ENCODE measurements at regions not wholly inside any gene's neighbourhood (a gene's known extent, or its start where the extent isn't known, plus 50 kb on each side); places are given as distances from the start of the nearest gene placed in this dataset.

- Histone ChIP-seq H3K4ac (replicated peaks; ENCODE audit: insufficient read length, low read depth, low read length) (no peak overlapping the region), H3K18ac (ENCODE audit: extremely low read depth, low read length) (no peak overlapping the region), H2AK5ac (ENCODE audit: low read depth, low read length) (no peak overlapping the region), H3K9me3 (ENCODE audit: insufficient read depth in 2 of 2, low read depth in 1 of 2, low read length in 1 of 2) (no peaks in the 10 kb centered on the region), H3K27ac (ENCODE audit: low read depth, low read length) (no peak overlapping the region), H3K56ac (replicated peaks; ENCODE audit: insufficient read length, low read depth, low read length) (no peak overlapping the region), H4K20me1 (replicated peaks in 1 of 2; ENCODE audit: control insufficient read depth in 1 of 2, insufficient read depth in 2 of 2, low read length in 2 of 2) (no peaks in the 10 kb centered on the region), H4K8ac (ENCODE audit: extremely low read depth, insufficient read depth, low read length) (no peak overlapping the region), H2BK15ac (ENCODE audit: low read length) (no peak overlapping the region), H3K9ac (replicated peaks in 1 of 4; ENCODE audit: extremely low read depth in 1 of 4, low read depth in 3 of 4, low read length in 3 of 4) (no peak overlapping the region), H2BK20ac (ENCODE audit: low read length) (no peak overlapping the region), H3K36me3 (ENCODE audit: control insufficient read depth in 2 of 4, insufficient read depth in 4 of 4, low read length in 3 of 4) (no peaks in the 10 kb centered on the region), H4K5ac (ENCODE audit: insufficient read length, low read depth, low read length) (no peak overlapping the region), H3K79me2 (ENCODE audit: control insufficient read depth in 1 of 2, insufficient read depth in 2 of 2, low read length in 2 of 2) (no peaks in the 10 kb centered on the region), H3K79me1 (ENCODE audit: low read depth, low read length) (no peaks in the 10 kb centered on the region), H2BK120ac (replicated peaks; ENCODE audit: low read depth, low read length) (no peak overlapping the region), H3K4me2 (ENCODE audit: insufficient read depth in 1 of 2, low read depth in 2 of 2, low read length in 2 of 2) (no peak overlapping the region), H3K4me1 (replicated peaks in 1 of 4; ENCODE audit: control insufficient read depth in 3 of 4, insufficient read depth in 4 of 4, low read length in 3 of 4) (peaks cover 0 to 20% (median 13%) of the 10 kb centered on the region in 4 experiments; a peak in 6 of 7 replicates), H2BK12ac (ENCODE audit: low read depth, low read length) (no peak overlapping the region), H3K14ac (ENCODE audit: insufficient read length) (no peak overlapping the region), H3K23ac (ENCODE audit: insufficient read length) (no peak overlapping the region), H4K91ac (replicated peaks; ENCODE audit: insufficient read length, low read length) (no peak overlapping the region), H3K23me2 (ENCODE audit: low read depth, low read length) (no peaks in the 10 kb centered on the region), H2BK5ac (ENCODE audit: low read depth, low read length) (no peak overlapping the region), H2AFZ (ENCODE audit: low read length) (no peak overlapping the region), H3K4me3 (ENCODE audit: extremely low read depth in 1 of 4, insufficient read depth in 2 of 4, low read depth in 3 of 4, low read length in 4 of 4) (no peak overlapping the region), H3K27me3 (replicated peaks in 1 of 4; ENCODE audit: control insufficient read depth in 3 of 4, extremely low read depth in 1 of 4, insufficient read depth in 3 of 4, low read length in 3 of 4) (no peaks in the 10 kb centered on the region)
- no peak for DNase-seq (ENCODE audit: low read depth in 1 of 2, low spot score in 2 of 2)
- ChIA-PET POLR2A (ENCODE audit: partially characterized antibody) (no interaction called here), CTCF (ENCODE audit: partially characterized antibody) (interaction anchor here (0.8 kb wide), 1 partner anchor 192 kb away, joined by 3 read pairs; no protein-coding TSS in a partner anchor)
- FAIRE-seq: no peak
- TF ChIP-seq CBX8 (IDR thresholded peaks at IDR 0.05; ENCODE audit: borderline replicate concordance, low read depth, low read length) (no peak), SP4 (IDR thresholded peaks at IDR 0.05; ENCODE audit: low read length) (no peak), BACH1 (IDR thresholded peaks at IDR 0.05; ENCODE audit: low read length) (no peak), TEAD4 (IDR thresholded peaks at IDR 0.05; ENCODE audit: low read depth, low read length) (no peak), GABPA (IDR thresholded peaks at IDR 0.05; ENCODE audit: borderline replicate concordance, insufficient read depth, low read length) (no peak), TAF7 (optimal IDR thresholded peaks at IDR 0.05; ENCODE audit: borderline replicate concordance, low read depth, low read length) (no peak), RBBP5 (IDR thresholded peaks at IDR 0.05; ENCODE audit: borderline replicate concordance, low read depth, low read length) (no peak), SIN3A (conservative IDR thresholded peaks at IDR 0.05 in 1 of 2, IDR thresholded peaks at IDR 0.05 in 1 of 2; ENCODE audit: low read depth in 1 of 2, low read length in 2 of 2) (no peak), ATF3 (IDR thresholded peaks at IDR 0.05; ENCODE audit: insufficient read depth, low read depth, low read length) (no peak), SP1 (IDR thresholded peaks at IDR 0.05; ENCODE audit: low read depth, low read length) (no peak), JUN (IDR thresholded peaks at IDR 0.05; ENCODE audit: low read depth, low read length) (no peak), EGR1 (IDR thresholded peaks at IDR 0.05; ENCODE audit: borderline replicate concordance, low read depth, low read length) (no peak), BRCA1 (IDR thresholded peaks at IDR 0.05; ENCODE audit: low read depth, low read length) (no peak), YY1 (IDR thresholded peaks at IDR 0.05; ENCODE audit: low read depth, low read length) (no peak), PHF8 (conservative IDR thresholded peaks at IDR 0.05; ENCODE audit: low read depth, low read length) (no peak), POLR2A (IDR thresholded peaks at IDR 0.05; ENCODE audit: control extremely low read depth in 1 of 2, low read depth in 2 of 2, low read length in 2 of 2) (no peak), KDM5A (IDR thresholded peaks at IDR 0.05; ENCODE audit: low read length) (no peak)
Observed at GRCh38 chrX:107559506-107559905, 68.8 kb upstream of the PRPS1 start.

Data from H1 (cell line).